NB4 (cell line): ENCODE measurements at regions not wholly inside any gene's neighbourhood (a gene's known extent, or its start where the extent isn't known, plus 50 kb on each side); places are given as distances from the start of the nearest gene placed in this dataset.

Experiments used
- POLR2A ChIP-seq: IDR thresholded peaks from 2 replicates; pipeline ENCODE4 v1.6.1; 2011; ENCODE audit warnings: mild to moderate bottlenecking; ENCODE audit not compliant: insufficient read length; ENCODE audit errors: extremely low read depth
- TF ChIP-seq, protein P1 (sequence below): IDR thresholded peaks from one replicate; pipeline ENCODE4 v1.5.1; 2012; ENCODE audit warnings: low read depth, low read length

GRCh38 chr1:4218619-4219018 is 318.5 kb upstream of the C1orf174 start:
- no peak for TF ChIP-seq POLR2A
- TF ChIP-seq, protein P1, sequence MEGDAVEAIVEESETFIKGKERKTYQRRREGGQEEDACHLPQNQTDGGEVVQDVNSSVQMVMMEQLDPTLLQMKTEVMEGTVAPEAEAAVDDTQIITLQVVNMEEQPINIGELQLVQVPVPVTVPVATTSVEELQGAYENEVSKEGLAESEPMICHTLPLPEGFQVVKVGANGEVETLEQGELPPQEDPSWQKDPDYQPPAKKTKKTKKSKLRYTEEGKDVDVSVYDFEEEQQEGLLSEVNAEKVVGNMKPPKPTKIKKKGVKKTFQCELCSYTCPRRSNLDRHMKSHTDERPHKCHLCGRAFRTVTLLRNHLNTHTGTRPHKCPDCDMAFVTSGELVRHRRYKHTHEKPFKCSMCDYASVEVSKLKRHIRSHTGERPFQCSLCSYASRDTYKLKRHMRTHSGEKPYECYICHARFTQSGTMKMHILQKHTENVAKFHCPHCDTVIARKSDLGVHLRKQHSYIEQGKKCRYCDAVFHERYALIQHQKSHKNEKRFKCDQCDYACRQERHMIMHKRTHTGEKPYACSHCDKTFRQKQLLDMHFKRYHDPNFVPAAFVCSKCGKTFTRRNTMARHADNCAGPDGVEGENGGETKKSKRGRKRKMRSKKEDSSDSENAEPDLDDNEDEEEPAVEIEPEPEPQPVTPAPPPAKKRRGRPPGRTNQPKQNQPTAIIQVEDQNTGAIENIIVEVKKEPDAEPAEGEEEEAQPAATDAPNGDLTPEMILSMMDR: no peak
